Gastrocnemius medialis (tissue), 4 donors: ENCODE measurements at regions not wholly inside any gene's neighbourhood (a gene's known extent, or its start where the extent isn't known, plus 50 kb on each side); places are given as distances from the start of the nearest gene placed in this dataset.

Experiments
- POLR2A ChIP-seq, 2 donors: fragments of 450-650 bp; IDR thresholded peaks; one replicate each; pipeline ENCODE4 v1.6.1; 2017; ENCODE audit warnings: antibody characterized with exemption in 2 of 2, mild to moderate bottlenecking in 2 of 2, moderate library complexity in 2 of 2
- TF ChIP-seq, protein P1 (sequence below), 5 experiments: fragments of 450-650 bp in 3 of 5; fragments of 200-600 bp in 2 of 5; sonication (generic) in 2 of 5; IDR thresholded peaks in 4 of 5; conservative IDR thresholded peaks in 1 of 5; 1 replicate in 4 of 5; 2 replicates in 1 of 5; pipeline ENCODE4 v1.5.1; 2016 to 2019; ENCODE audit warnings: antibody characterized with exemption in 5 of 5, mild to moderate bottlenecking in 3 of 5, moderate library complexity in 3 of 5

- TF ChIP-seq, protein P1, sequence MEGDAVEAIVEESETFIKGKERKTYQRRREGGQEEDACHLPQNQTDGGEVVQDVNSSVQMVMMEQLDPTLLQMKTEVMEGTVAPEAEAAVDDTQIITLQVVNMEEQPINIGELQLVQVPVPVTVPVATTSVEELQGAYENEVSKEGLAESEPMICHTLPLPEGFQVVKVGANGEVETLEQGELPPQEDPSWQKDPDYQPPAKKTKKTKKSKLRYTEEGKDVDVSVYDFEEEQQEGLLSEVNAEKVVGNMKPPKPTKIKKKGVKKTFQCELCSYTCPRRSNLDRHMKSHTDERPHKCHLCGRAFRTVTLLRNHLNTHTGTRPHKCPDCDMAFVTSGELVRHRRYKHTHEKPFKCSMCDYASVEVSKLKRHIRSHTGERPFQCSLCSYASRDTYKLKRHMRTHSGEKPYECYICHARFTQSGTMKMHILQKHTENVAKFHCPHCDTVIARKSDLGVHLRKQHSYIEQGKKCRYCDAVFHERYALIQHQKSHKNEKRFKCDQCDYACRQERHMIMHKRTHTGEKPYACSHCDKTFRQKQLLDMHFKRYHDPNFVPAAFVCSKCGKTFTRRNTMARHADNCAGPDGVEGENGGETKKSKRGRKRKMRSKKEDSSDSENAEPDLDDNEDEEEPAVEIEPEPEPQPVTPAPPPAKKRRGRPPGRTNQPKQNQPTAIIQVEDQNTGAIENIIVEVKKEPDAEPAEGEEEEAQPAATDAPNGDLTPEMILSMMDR (IDR thresholded peaks at IDR 0.05 in 4 of 5, conservative IDR thresholded peaks at IDR 0.05 in 1 of 5): no peak
- TF ChIP-seq POLR2A (IDR thresholded peaks at IDR 0.05): no peak
Observed at GRCh38 chr7:155407799-155408198, 50.1 kb upstream of the EN2 start.
